Esophagus squamous epithelium (tissue), 5 donors: ENCODE measurements at regions not wholly inside any gene's neighbourhood (a gene's known extent, or its start where the extent isn't known, plus 50 kb on each side); places are given as distances from the start of the nearest gene placed in this dataset.

Experiments
- DNase-seq: peaks from one replicate; lab custom pipeline; 2025; lab: John Stamatoyannopoulos, UW
- H3K27ac ChIP-seq, 4 donors: fragments of 200-600 bp; sonication (generic); one replicate each; pipeline ENCODE4 v1.5.1; 2016 to 2019; ENCODE audit warnings: mild to moderate bottlenecking in 1 of 4
- H3K27me3 ChIP-seq, 4 donors: fragments of 200-600 bp; sonication (generic); 1 replicate in 3 of 4; 2 replicates in 1 of 4; pipeline versions ENCODE4 v1.5.1 to v1.6.0; 2017 to 2021; ENCODE audit warnings: antibody characterized with exemption in 1 of 4
- H3K36me3 ChIP-seq, 3 donors: fragments of 200-600 bp; sonication (generic); one replicate each; pipeline ENCODE4 v1.5.1; 2016 to 2019
- H3K4me1 ChIP-seq, 3 donors: fragments of 200-600 bp; sonication (generic); one replicate each; pipeline ENCODE4 v1.5.1; 2017 to 2019
- H3K4me3 ChIP-seq, 4 donors: fragments of 200-600 bp; sonication (generic); 1 replicate in 3 of 4; 2 replicates in 1 of 4; pipeline ENCODE4 v1.5.1; 2016 to 2019; ENCODE audit warnings: mild to moderate bottlenecking in 2 of 4, moderate library complexity in 1 of 4
- H3K9me3 ChIP-seq, 3 donors: fragments of 200-600 bp; sonication (generic); one replicate each; pipeline ENCODE4 v1.5.1; 2016 to 2019
- CTCF ChIP-seq, 6 experiments: fragments of 450-650 bp in 4 of 6; fragments of 200-600 bp in 2 of 6; sonication (generic) in 2 of 6; IDR thresholded peaks; one replicate each; pipeline ENCODE4 v1.5.1; 2016 to 2019; ENCODE audit warnings: antibody characterized with exemption in 6 of 6, mild to moderate bottlenecking in 4 of 6, moderate library complexity in 4 of 6
- POLR2A ChIP-seq, 4 donors: fragments of 450-650 bp; IDR thresholded peaks; one replicate each; pipeline ENCODE4 v1.6.1; 2017; ENCODE audit warnings: antibody characterized with exemption in 4 of 4, mild to moderate bottlenecking in 4 of 4, moderate library complexity in 3 of 4
- WGBS, 2 donors: methylation state at CpG; one replicate each; pipeline ENCODE4 v1.1.5; 2018; 5-methylcytosine and 5-hydroxymethylcytosine counted together
- intact Hi-C: fragments of 100-400 bp; cut with DNase I; formaldehyde crosslinking; loops from one replicate; pipeline ENCODE4 v1.15.0; 2022
- donor health status: DM: yes; HTN: yes; CAD: no.

DNA sequence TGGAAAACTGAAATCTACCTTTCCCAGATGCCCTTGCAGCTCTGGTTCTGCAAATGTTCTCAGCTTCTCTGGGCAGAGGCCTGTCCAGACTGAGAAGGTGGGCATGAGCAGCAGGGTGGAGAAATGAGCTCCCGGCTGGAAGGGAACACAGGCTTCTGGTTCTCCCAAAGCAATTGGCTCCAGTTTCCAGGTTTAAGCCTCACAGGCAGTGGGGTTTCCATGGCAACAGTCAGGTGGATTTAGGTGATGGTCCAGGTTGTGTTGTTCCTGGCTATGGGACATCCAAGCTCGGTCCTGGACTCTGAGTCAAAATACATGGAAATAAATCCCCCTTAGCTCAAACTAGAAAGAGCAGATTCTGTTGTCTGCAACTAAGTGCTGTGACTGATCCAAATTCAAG, 94.6 kb upstream of the IQSEC1 start:
- Histone ChIP-seq H3K36me3 (no peaks in the 10 kb centered on the region), H3K27me3 (peaks cover 0 to 7% (median 0%) of the 10 kb centered on the region in 4 donors), H3K4me3 (no peak overlapping the region), H3K9me3 (no peaks in the 10 kb centered on the region), H3K27ac (no peak overlapping the region), H3K4me1 (no peaks in the 10 kb centered on the region)
- no peak for TF ChIP-seq POLR2A (IDR thresholded peaks at IDR 0.05)
- no peak for TF ChIP-seq CTCF (IDR thresholded peaks at IDR 0.05)
- intact Hi-C loops: no loop called here
- WGBS, 2 donors: 65 to 94% methylated on average over 2 of the region's 2 CpGs
- no peak for DNase-seq

GRCh38 chr3:13167064-13167743, 94.0 kb upstream of the IQSEC1 start:
- no peaks in the 10 kb centered on the region for H3K9me3 ChIP-seq
- no peaks in the 10 kb centered on the region for H3K4me1 ChIP-seq
- no peaks in the 10 kb centered on the region for H3K36me3 ChIP-seq
- no peak overlapping the region for H3K4me3 ChIP-seq
- no peak for TF ChIP-seq CTCF (IDR thresholded peaks at IDR 0.05)
- no peak for TF ChIP-seq POLR2A (IDR thresholded peaks at IDR 0.05)
- peaks cover 0 to 7% (median 0%) of the 10 kb centered on the region in 4 donors for H3K27me3 ChIP-seq
- H3K27ac ChIP-seq: no peak overlapping the region
- intact Hi-C loops: no loop called here
- no peak for DNase-seq
- WGBS, 2 donors: 73 to 75% methylated on average over 7 to 10 of the region's 11 CpGs

GRCh38 chr3:13166243-13167063, 93.2 kb upstream of the IQSEC1 start:
- no peak for TF ChIP-seq CTCF (IDR thresholded peaks at IDR 0.05)
- TF ChIP-seq POLR2A (IDR thresholded peaks at IDR 0.05): no peak
- no peaks in the 10 kb centered on the region for H3K9me3 ChIP-seq
- WGBS, 2 donors: 66 to 68% methylated on average over 7 to 11 of the region's 13 CpGs
- H3K4me3 ChIP-seq: no peak overlapping the region
- no peak overlapping the region for H3K27ac ChIP-seq
- no peaks in the 10 kb centered on the region for H3K4me1 ChIP-seq
- no peaks in the 10 kb centered on the region for H3K36me3 ChIP-seq
- H3K27me3 ChIP-seq: peaks cover 0 to 11% (median 0%) of the 10 kb centered on the region in 4 donors
- no peak for DNase-seq
- intact Hi-C loops: no loop called here

DNA sequence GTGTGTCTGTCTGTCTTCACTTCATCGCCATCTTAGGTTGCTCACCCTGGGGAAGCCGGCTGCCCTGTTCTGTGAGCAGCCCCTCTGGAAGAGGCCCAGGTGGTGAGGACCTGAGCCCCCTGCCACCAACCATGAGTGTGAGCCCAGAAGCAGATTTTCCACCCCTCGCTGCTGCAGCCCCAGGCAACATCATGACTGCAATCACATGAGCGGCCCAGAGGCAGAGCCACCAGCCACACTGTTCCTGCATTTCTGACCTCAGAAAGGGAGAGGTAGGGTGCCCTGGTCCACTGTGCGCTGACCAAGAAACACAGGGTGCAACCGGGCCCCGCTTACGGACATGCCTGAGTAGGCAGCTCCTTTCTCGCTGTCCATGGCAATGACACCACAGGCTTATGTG, 92.3 kb upstream of the IQSEC1 start:
- Histone ChIP-seq H3K27me3 (peaks cover 0 to 14% (median 0%) of the 10 kb centered on the region in 4 donors), H3K9me3 (no peaks in the 10 kb centered on the region), H3K4me3 (no peak overlapping the region), H3K27ac (no peak overlapping the region), H3K4me1 (no peaks in the 10 kb centered on the region), H3K36me3 (no peaks in the 10 kb centered on the region)
- WGBS, 2 donors: 98% methylated on average over 6 of the region's 9 CpGs; no CpG with 5 or more reads in 1 of the 2 donors
- TF ChIP-seq CTCF (IDR thresholded peaks at IDR 0.05) (no peak), POLR2A (IDR thresholded peaks at IDR 0.05) (no peak)
- intact Hi-C loops: no loop called here
- DNase-seq: no peak

DNA sequence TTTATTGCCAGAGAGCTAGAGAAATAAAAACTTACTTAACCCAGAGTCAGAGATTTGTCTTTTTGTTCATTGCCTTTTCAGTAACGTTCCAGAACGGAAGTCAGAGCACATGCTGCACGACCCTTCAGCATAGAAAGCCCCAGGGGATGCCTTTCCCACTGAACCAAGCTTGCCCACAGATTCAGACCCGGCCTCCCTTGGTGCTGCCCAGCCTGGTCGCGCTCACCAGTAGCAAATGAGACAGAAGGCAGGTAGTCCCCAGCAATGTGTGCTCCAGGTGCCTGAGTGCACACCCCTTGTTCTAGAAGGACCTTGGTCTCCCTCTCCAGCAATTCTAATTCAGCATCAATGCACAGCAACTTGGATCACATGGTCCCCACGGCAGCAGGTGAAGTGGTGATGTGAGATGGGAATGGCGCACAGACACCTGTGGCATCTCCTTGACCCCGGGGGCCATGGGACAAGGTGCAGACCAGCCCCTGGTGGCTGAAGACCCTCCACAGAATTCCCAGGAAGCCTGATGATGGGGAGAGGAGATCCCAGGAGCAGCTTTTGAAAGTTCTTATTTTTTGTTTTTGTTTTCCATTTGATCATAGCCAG, 91.8 kb upstream of the IQSEC1 start:
- no peak for TF ChIP-seq CTCF (IDR thresholded peaks at IDR 0.05)
- no peak for TF ChIP-seq POLR2A (IDR thresholded peaks at IDR 0.05)
- H3K27me3 ChIP-seq: peaks cover 0 to 14% (median 0%) of the 10 kb centered on the region in 4 donors
- intact Hi-C loops: no loop called here
- H3K27ac ChIP-seq: no peak overlapping the region
- H3K4me3 ChIP-seq: no peak overlapping the region
- H3K4me1 ChIP-seq: no peaks in the 10 kb centered on the region
- 60 to 69% methylated on average over 7 of the region's 9 CpGs for WGBS, 2 donors
- no peaks in the 10 kb centered on the region for H3K36me3 ChIP-seq
- no peak for DNase-seq
- H3K9me3 ChIP-seq: no peaks in the 10 kb centered on the region
